IMR-90 (cell line): ENCODE measurements at regions not wholly inside any gene's neighbourhood (a gene's known extent, or its start where the extent isn't known, plus 50 kb on each side); places are given as distances from the start of the nearest gene placed in this dataset.

Experiments used
- ATAC-seq: fragments of 200-7000 bp; cut with Tn5 transposase; 2 replicates; pipeline ENCODE4 v1.9.1; 2020; ENCODE audit warnings: low read depth, mild to moderate bottlenecking, moderate library complexity
- BruUV-seq: library from RNA; stranded (reverse); fragments of 400-500 nt; replicated peaks from 2 replicates; lab custom pipeline; 2021; lab: Mats Ljungman, UMichigan
- CTCF ChIA-PET: fragments of 300-600 bp; formaldehyde crosslinking; extraction: SDS; loops from one replicate; lab custom pipeline; 2021; ENCODE audit warnings: antibody characterized with exemption; lab: Yijun Ruan, JAX
- POLR2A ChIA-PET: fragments of 300-600 bp; sonication (Branson Sonifier 250); formaldehyde crosslinking; loops from one replicate; lab custom pipeline; 2022; ENCODE audit warnings: antibody characterized with exemption; ENCODE audit not compliant: unreplicated experiment; lab: Charles Lee
- DNase-seq: peaks from one replicate; pipeline ENCODE4 v3.0.0; 2013
- H2AFZ ChIP-seq: replicated peaks from 2 replicates; pipeline ENCODE3; 2013; ENCODE audit warnings: low read length, mild to moderate bottlenecking; ENCODE audit not compliant: poor library complexity
- H2AK5ac ChIP-seq: 2 replicates; pipeline ENCODE4 v1.6.1; 2013; ENCODE audit warnings: low read depth, low read length, inconsistent platforms
- H2AK9ac ChIP-seq: replicated peaks from 2 replicates; pipeline ENCODE3; 2013; ENCODE audit warnings: mild to moderate bottlenecking, low read depth, low read length, moderate library complexity; ENCODE audit not compliant: poor library complexity
- H2BK120ac ChIP-seq: 2 replicates; pipeline ENCODE4 v1.6.1; 2013; ENCODE audit warnings: low read depth, low read length, inconsistent platforms
- H2BK15ac ChIP-seq: 3 replicates; pipeline ENCODE4 v1.6.1; 2013; ENCODE audit warnings: low read depth, low read length, inconsistent platforms
- H2BK20ac ChIP-seq: 2 replicates; pipeline ENCODE4 v1.6.1; 2013; ENCODE audit warnings: low read depth, mild to moderate bottlenecking, inconsistent platforms, low read length, moderate library complexity
- H2BK5ac ChIP-seq: 2 replicates; pipeline ENCODE4 v1.6.1; 2013; ENCODE audit warnings: mild to moderate bottlenecking, low read depth, low read length, inconsistent platforms; ENCODE audit not compliant: poor library complexity, severe bottlenecking
- H3K14ac ChIP-seq: replicated peaks from 2 replicates; pipeline ENCODE4 v1.6.1; 2013; ENCODE audit warnings: low read depth, low read length, inconsistent platforms
- H3K18ac ChIP-seq: 2 replicates; pipeline ENCODE4 v1.6.1; 2013; ENCODE audit warnings: low read depth, low read length, control low read depth
- H3K23ac ChIP-seq: 2 replicates; pipeline ENCODE4 v1.6.1; 2013; ENCODE audit warnings: low read depth, low read length, inconsistent platforms
- H3K27ac ChIP-seq: 2 replicates; pipeline ENCODE4 v1.5.1; 2013; ENCODE audit warnings: mild to moderate bottlenecking, control low read depth, low read length; ENCODE audit not compliant: insufficient read depth
- H3K27me3 ChIP-seq: 2 replicates; pipeline ENCODE4 v1.6.1; 2013; ENCODE audit warnings: low read length; ENCODE audit not compliant: control insufficient read depth, insufficient read depth
- H3K36me3 ChIP-seq: 2 replicates; pipeline ENCODE4 v1.6.1; 2013; ENCODE audit warnings: low read length, mixed read lengths; ENCODE audit not compliant: control insufficient read depth, insufficient read depth
- H3K4ac ChIP-seq: 2 replicates; pipeline ENCODE4 v1.6.1; 2013; ENCODE audit warnings: low read depth, low read length, inconsistent platforms
- H3K4me1 ChIP-seq: 2 replicates; pipeline ENCODE4 v1.6.1; 2013; ENCODE audit warnings: low read length, mixed read lengths; ENCODE audit not compliant: control insufficient read depth, insufficient read depth
- H3K4me2 ChIP-seq: 2 replicates; pipeline ENCODE4 v1.6.1; 2013; ENCODE audit warnings: low read depth, mild to moderate bottlenecking, control low read depth, low read length, moderate library complexity
- H3K4me3 ChIP-seq: 2 replicates; pipeline ENCODE4 v1.5.1; 2013; ENCODE audit warnings: low read depth, mild to moderate bottlenecking, control low read depth, low read length, moderate library complexity; ENCODE audit not compliant: insufficient read depth
- H3K56ac ChIP-seq: 2 replicates; pipeline ENCODE4 v1.6.1; 2013; ENCODE audit warnings: low read length, inconsistent platforms; ENCODE audit not compliant: insufficient read depth; ENCODE audit errors: extremely low read depth
- H3K79me1 ChIP-seq, 2 experiments: 2 replicates each; pipeline ENCODE4 v1.6.1; 2013; ENCODE audit warnings: low read length in 2 of 2, inconsistent platforms in 1 of 2, low read depth in 1 of 2
- H3K9ac ChIP-seq: 2 replicates; pipeline ENCODE4 v1.6.1; 2013; ENCODE audit warnings: low read depth, low read length, control low read depth
- H3K9me1 ChIP-seq: 2 replicates; pipeline ENCODE4 v1.6.1; 2013; ENCODE audit warnings: low read length, inconsistent platforms; ENCODE audit not compliant: insufficient read depth
- H3K9me3 ChIP-seq: 2 replicates; pipeline ENCODE4 v1.6.1; 2013; ENCODE audit warnings: low read length; ENCODE audit not compliant: control insufficient read depth, insufficient read depth
- H4K20me1 ChIP-seq: 2 replicates; pipeline ENCODE4 v1.6.1; 2013; ENCODE audit warnings: low read length, inconsistent platforms; ENCODE audit not compliant: insufficient read depth
- H4K5ac ChIP-seq: 2 replicates; pipeline ENCODE4 v1.6.1; 2013; ENCODE audit warnings: mild to moderate bottlenecking, low read depth, low read length, control low read depth
- H4K8ac ChIP-seq, 2 experiments: 2 replicates each; pipeline ENCODE4 v1.6.1; 2013; ENCODE audit warnings: low read depth in 2 of 2, low read length in 2 of 2, control low read depth in 1 of 2, inconsistent platforms in 1 of 2
- H4K91ac ChIP-seq: 2 replicates; pipeline ENCODE4 v1.6.1; 2013; ENCODE audit warnings: low read depth, low read length, inconsistent platforms; ENCODE audit not compliant: insufficient read depth
- MAFK ChIP-seq: IDR thresholded peaks from 2 replicates; pipeline ENCODE4 v1.6.1; 2012; ENCODE audit warnings: low read depth, low read length, improper control_type of control experiment
- MAZ ChIP-seq: IDR thresholded peaks from 2 replicates; pipeline ENCODE4 v1.6.1; 2012; ENCODE audit warnings: low read depth, mild to moderate bottlenecking, low read length, improper control_type of control experiment, moderate library complexity, borderline replicate concordance
- RCOR1 ChIP-seq: IDR thresholded peaks from 2 replicates; pipeline ENCODE4 v1.6.1; 2012; ENCODE audit warnings: mild to moderate bottlenecking, low read length, improper control_type of control experiment; ENCODE audit not compliant: insufficient replicate concordance
- WGBS, 2 experiments: methylation state at CpG; one replicate each; pipeline versions ENCODE4 v1.1.5 to v1.1.7; 2013; ENCODE audit warnings: missing lambda C conversion rate in 2 of 2; ENCODE audit not compliant: insufficient read length in 1 of 2; ENCODE audit errors: extremely low coverage in 2 of 2; 5-methylcytosine and 5-hydroxymethylcytosine counted together
- dilution Hi-C: fragments of 300-500 bp; cut with HindIII; formaldehyde crosslinking; loops from one replicate; pipeline ENCODE4 v1.14.3; 2018; ENCODE audit warnings: low sequenced_read_pairs; ENCODE audit not compliant: unreplicated experiment
- in situ Hi-C: fragments of 300-500 bp; cut with MboI; formaldehyde crosslinking; loops from 3 replicates; pipeline ENCODE4 v1.14.3; 2019; ENCODE audit warnings: low sequenced_read_pairs, inconsistent platforms, mixed read lengths
- intact Hi-C: fragments of 100-400 bp; cut with micrococcal nuclease; formaldehyde crosslinking; loops from 2 replicates; pipeline ENCODE4 v1.10.0; 2022

DNA sequence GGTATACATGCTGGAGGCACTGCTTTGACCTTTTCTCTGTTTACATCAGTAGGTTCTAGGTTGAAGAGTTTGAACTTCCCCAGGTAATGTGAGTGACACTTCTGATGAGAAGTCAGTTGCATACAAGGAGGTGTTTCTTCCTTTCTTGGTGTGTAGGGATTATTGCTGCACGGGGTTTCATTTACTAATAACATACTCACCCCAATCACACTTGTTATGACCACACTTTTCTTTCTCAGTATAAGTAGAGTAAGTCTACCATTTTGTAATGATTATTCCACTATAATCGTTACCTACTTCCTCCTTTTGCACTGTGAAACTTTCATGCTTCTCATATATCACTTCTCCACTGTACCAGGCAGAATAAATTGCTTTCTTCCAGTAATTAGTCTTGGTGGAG lies 138.0 kb downstream of the TNFSF13B start:
- no peak overlapping the region for H3K9ac ChIP-seq
- H3K23ac ChIP-seq, result no peak overlapping the region
- no peak overlapping the region for H3K18ac ChIP-seq
- POLR2A ChIA-PET, result no interaction called here
- H2BK120ac ChIP-seq, result no peak overlapping the region
- WGBS, 2 experiments, result no CpG with 5 or more reads among the region's 2 CpGs
- in situ Hi-C loops, result no loop called here
- no peaks in the 10 kb centered on the region for H3K9me3 ChIP-seq
- no peak overlapping the region for H2BK15ac ChIP-seq
- no peak overlapping the region for H2AK9ac ChIP-seq
- no peaks in the 10 kb centered on the region for H3K36me3 ChIP-seq
- no peak overlapping the region for H2AFZ ChIP-seq
- H4K91ac ChIP-seq, result no peak overlapping the region
- dilution Hi-C loops, result no loop called here
- no peak overlapping the region for H3K14ac ChIP-seq
- H4K5ac ChIP-seq, result no peak overlapping the region
- BruUV-seq, result no TSS peak
- no peak overlapping the region for H3K56ac ChIP-seq
- no peaks in the 10 kb centered on the region for H3K9me1 ChIP-seq
- ATAC-seq, result no peak
- H2BK5ac ChIP-seq, result no peak overlapping the region
- no peak for DNase-seq
- H3K27me3 ChIP-seq, result no peaks in the 10 kb centered on the region
- no peak for TF ChIP-seq RCOR1
- no peak for TF ChIP-seq MAZ
- no peak for TF ChIP-seq MAFK
- H2BK20ac ChIP-seq, result no peak overlapping the region
- H4K20me1 ChIP-seq, result no peaks in the 10 kb centered on the region
- H3K79me1 ChIP-seq, result no peaks in the 10 kb centered on the region
- no peak overlapping the region for H2AK5ac ChIP-seq
- intact Hi-C loops, result no loop called here
- H3K4me1 ChIP-seq, result no peaks in the 10 kb centered on the region
- no peak overlapping the region for H3K4me2 ChIP-seq
- CTCF ChIA-PET, result no interaction called here
- H3K27ac ChIP-seq, result no peak overlapping the region
- H3K4me3 ChIP-seq, result no peak overlapping the region
- H3K4ac ChIP-seq, result no peak overlapping the region
- H4K8ac ChIP-seq, result no peak overlapping the region
